ENCODE measurements at regions not wholly inside any gene's neighbourhood (a gene's known extent, or its start where the extent isn't known, plus 50 kb on each side); places are given as distances from the start of the nearest gene placed in this dataset.
"Not testable (repeated sequence)": the region's sequence is repeated elsewhere in the genome, so short reads cannot be mapped to it uniquely, and the experiment has no call there.

- Histone ChIP-seq H3K36me3 (no peaks in the 10 kb centered on the region), H3K27me3 (peaks cover 3% of the 10 kb centered on the region), H3K9me3 (peaks cover 12% of the 10 kb centered on the region), H3K4me1 (ENCODE audit: control insufficient read depth in 1 of 2, insufficient read depth in 1 of 2, low read depth in 1 of 2, low read length in 1 of 2) (no peaks in the 10 kb centered on the region), H3K27ac (no peak overlapping the region), H3K4me3 (ENCODE audit: low read depth in 1 of 2, low read length in 1 of 2) (no peak overlapping the region)
- no peak for TF ChIP-seq CTCF (IDR thresholded peaks at IDR 0.05)
Observed at GRCh38 chr2:237238249-237238648, 152.6 kb downstream of the COPS8 start.

- no peak overlapping the region for H3K4me3 ChIP-seq (ENCODE audit: low read depth in 1 of 2, low read length in 1 of 2)
- H3K36me3 ChIP-seq: no peaks in the 10 kb centered on the region
- H3K9me3 ChIP-seq: peaks cover 12% of the 10 kb centered on the region
- no peak for TF ChIP-seq CTCF (IDR thresholded peaks at IDR 0.05)
- H3K4me1 ChIP-seq (ENCODE audit: control insufficient read depth in 1 of 2, insufficient read depth in 1 of 2, low read depth in 1 of 2, low read length in 1 of 2): peaks cover 9% of the 10 kb centered on the region in 2 experiments
- H3K27ac ChIP-seq: no peak overlapping the region
- peaks cover 3% of the 10 kb centered on the region for H3K27me3 ChIP-seq
Observed at GRCh38 chr2:237240252-237240651, 154.6 kb downstream of the COPS8 start.

- H3K36me3 ChIP-seq; H3K4me3 ChIP-seq (ENCODE audit: low read depth in 1 of 2, low read length in 1 of 2); H3K27ac ChIP-seq; H3K27me3 ChIP-seq: not testable (repeated sequence)
- Histone ChIP-seq H3K4me1 (ENCODE audit: control insufficient read depth in 1 of 2, insufficient read depth in 1 of 2, low read depth in 1 of 2, low read length in 1 of 2) (peaks cover 11 to 15% of the 10 kb centered on the region in 2 experiments), H3K9me3 (peaks cover 12% of the 10 kb centered on the region)
Observed at GRCh38 chr2:237240868-237241267, 155.2 kb downstream of the COPS8 start.

- H3K27me3 ChIP-seq: peaks cover 3% of the 10 kb centered on the region
- H3K9me3 ChIP-seq: peaks cover 12% of the 10 kb centered on the region
- H3K4me3 ChIP-seq (ENCODE audit: low read depth in 1 of 2, low read length in 1 of 2): no peak overlapping the region
- H3K27ac ChIP-seq: no peak overlapping the region
- H3K36me3 ChIP-seq: no peaks in the 10 kb centered on the region
- no peak for TF ChIP-seq CTCF (IDR thresholded peaks at IDR 0.05)
- peaks cover 11 to 18% of the 10 kb centered on the region in 2 experiments for H3K4me1 ChIP-seq (ENCODE audit: control insufficient read depth in 1 of 2, insufficient read depth in 1 of 2, low read depth in 1 of 2, low read length in 1 of 2)
Observed at GRCh38 chr2:237242091-237242536, 156.4 kb downstream of the COPS8 start.

GRCh38 chr2:237243487-237243886 lies 157.8 kb downstream of the COPS8 start:
- Histone ChIP-seq H3K9me3 (peaks cover 12% of the 10 kb centered on the region), H3K4me3 (ENCODE audit: low read depth in 1 of 2, low read length in 1 of 2) (no peak overlapping the region), H3K4me1 (ENCODE audit: control insufficient read depth in 1 of 2, insufficient read depth in 1 of 2, low read depth in 1 of 2, low read length in 1 of 2) (peaks cover 11 to 18% of the 10 kb centered on the region in 2 experiments), H3K27ac (no peak overlapping the region), H3K36me3 (no peaks in the 10 kb centered on the region), H3K27me3 (peaks cover 3% of the 10 kb centered on the region)
- no peak for TF ChIP-seq CTCF (IDR thresholded peaks at IDR 0.05)

- no peak overlapping the region for H3K4me3 ChIP-seq (ENCODE audit: low read depth in 1 of 2, low read length in 1 of 2)
Observed at GRCh38 chr2:237244178-237244577, 158.5 kb downstream of the COPS8 start.

More at GRCh38 chr2:237244178-237244577, 158.5 kb downstream of the COPS8 start:
- Histone ChIP-seq H3K27me3 (peaks cover under 1% of the 10 kb centered on the region), H3K27ac (no peak overlapping the region), H3K4me1 (ENCODE audit: control insufficient read depth in 1 of 2, insufficient read depth in 1 of 2, low read depth in 1 of 2, low read length in 1 of 2) (peaks cover 11 to 18% of the 10 kb centered on the region in 2 experiments), H3K36me3 (no peaks in the 10 kb centered on the region), H3K9me3 (peaks cover 12% of the 10 kb centered on the region)
- no peak for TF ChIP-seq CTCF (IDR thresholded peaks at IDR 0.05)
